GM19025 (cell line): ENCODE measurements at regions not wholly inside any gene's neighbourhood (a gene's known extent, or its start where the extent isn't known, plus 50 kb on each side); places are given as distances from the start of the nearest gene placed in this dataset.
"Not testable (repeated sequence)": the region's sequence is repeated elsewhere in the genome, so short reads cannot be mapped to it uniquely, and the experiment has no call there.

Source experiments
- ATAC-seq: cut with Tn5 transposase; IDR thresholded peaks from one replicate; pipeline ENCODE4 v1.9.1; 2021; ENCODE audit warnings: mild to moderate bottlenecking, low read depth, moderate library complexity; ENCODE audit not compliant: unreplicated experiment

DNA sequence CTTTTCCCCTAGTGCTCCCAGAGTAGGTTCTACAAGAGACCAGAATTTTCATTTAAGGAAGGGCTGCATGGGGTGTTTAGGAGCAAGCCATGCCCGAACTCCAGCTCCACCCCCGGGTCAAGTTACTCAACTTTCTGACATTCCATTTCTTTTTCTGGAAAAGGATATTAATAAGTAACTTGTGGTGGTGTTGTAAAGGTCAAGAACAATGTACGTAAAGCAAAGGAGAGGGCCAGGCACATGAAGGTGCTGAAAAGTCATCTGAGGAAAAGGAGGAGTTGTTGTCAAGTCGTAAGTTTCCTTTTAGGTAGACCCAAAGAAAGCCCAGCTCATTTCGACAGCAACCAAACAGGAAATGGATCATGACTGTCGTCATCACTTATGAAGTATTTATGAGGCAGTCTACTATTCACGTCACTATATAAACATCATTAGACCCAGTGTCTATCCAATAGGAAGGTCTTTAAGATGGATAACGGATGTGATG lies 319.6 kb upstream of the IL12A start:
- no peak for ATAC-seq

DNA sequence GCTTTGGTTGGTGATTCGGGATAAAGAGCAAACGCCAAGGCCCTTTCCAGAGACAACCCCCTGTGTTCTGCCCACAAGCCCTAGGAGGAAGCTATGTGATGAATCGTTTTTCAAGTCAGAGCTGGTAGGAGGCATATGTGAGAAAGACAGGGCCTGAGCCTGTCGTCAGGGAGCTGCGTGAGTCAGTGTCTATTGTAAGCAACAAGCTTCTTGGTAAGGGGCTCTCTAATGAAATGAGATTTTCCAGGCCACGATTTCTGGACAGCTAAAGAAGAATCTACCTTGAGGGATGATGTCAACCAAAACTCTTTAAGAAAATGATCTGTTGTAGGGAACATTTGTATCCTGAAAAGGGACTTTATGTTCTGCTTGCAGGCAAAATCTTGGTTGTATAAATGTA lies 318.9 kb upstream of the IL12A start:
- no peak for ATAC-seq

DNA sequence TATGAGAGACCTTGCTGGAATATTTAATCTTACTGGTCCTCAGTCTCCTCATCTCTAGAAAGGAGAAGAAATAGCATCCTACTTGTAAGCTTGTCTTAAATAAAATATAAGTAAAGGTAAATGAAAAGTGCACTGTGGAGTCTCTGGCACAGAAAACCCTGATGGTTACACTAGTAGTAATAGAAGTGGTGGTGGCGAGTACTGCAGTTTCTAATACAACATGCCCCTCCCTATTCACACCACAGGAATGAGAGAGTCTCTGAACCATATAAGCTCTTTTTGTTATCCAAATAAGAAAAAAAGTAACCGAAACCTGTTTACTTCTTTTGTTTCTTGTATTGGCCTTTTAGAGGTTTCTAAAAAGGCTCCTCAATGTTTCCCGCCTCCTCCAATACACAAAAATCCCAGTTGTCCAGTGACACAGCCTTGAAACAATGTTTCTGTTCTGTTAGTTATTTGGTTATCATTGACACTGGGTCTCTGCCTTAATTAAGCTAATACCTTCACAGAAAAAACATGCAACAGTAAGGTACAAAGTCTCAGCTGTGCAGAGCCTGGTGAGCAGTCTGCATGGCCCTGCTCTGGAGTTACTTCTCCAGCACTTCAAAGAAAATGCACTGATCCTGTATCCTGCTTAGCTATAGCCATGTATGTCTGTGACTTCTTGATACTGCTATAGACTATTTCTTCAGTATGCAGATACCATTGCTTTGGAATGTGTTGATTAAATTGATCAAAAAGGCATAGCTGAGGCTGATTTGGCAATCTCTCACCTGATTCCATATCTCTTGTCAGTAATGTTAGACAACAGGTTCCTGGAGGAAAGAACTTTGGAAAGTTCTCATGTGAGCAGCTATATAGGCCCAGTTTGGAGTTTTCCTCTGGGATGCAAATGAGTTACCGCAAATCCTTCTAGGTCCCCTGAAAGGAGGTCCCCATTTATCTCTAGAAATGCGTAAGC lies 315.6 kb upstream of the IL12A start:
- ATAC-seq: no peak

DNA sequence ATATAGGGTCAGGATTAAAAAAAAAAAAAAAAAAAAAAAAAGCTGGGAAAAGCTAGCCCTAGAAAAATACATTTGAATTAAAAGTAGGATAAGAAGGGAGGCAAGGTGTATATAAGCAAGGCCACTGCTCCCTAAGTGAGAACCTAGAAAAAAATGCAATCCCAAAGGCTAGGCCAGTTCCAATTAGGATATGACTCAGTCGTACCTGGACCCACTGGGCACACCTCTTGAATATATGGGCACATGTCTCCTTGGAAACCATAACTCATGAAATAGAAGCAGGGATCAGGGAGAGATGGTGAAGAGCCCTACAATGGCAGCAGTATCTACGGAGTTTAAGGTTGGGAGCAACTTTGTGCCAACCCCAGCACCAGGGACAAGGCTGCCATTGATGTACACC lies 314.1 kb upstream of the IL12A start:
- ATAC-seq: no peak

DNA sequence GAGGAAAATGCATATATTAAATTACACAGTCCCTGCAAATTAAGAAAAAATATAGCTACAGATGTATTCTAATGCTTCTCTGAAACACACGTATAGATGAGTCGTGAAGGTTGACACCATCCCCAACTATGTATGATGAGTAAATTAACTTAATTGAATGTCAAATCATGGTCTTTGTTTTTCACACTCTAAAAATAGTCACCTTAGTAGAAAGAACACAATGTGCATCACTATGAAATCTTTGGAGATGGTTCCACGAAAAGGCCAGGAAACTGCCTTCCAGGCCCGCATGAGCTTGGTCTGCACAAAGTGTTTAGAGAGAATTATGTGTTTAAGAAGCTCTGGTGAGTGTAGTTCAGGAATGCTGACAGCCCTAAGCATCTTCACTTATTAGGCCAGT lies 313.4 kb upstream of the IL12A start:
- no peak for ATAC-seq

DNA sequence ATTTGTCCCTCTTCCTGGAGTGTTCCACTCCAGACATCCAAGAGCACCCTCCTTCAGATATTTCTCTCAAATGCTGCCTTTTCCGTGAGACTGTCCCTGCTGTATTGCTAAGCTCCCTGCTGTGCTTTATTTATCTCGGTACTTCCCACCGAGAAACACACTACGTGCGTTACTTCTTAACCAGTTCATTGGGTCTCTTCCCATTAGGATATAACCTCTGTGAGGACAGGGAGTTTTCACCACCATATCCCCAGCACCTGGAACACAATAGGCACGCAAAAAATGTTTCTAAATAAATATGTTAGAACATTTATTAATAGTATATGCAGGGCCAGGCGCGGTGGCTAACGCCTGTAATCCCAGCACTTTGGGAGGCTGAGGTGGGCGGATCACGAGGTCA lies 308.7 kb upstream of the IL12A start:
- no peak for ATAC-seq

DNA sequence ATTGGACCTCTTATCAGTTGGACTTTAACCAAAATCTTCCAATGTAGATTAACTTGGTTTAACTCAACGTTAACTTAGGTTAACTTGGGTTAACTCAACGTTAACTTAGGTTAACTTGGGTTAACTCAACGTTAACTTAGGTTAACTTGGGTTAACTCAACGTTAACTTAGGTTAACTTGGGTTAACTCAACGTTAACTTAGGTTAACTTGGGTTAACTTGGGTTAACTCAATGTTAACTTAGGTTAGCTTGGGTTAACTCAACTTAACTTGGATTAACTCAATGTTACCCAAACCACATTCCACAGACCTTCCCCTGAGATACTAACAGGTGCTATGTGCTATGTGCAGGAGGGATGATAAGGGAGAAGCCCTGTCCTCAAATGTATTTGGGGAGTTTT lies 306.9 kb upstream of the IL12A start:
- not testable (repeated sequence) for ATAC-seq

DNA sequence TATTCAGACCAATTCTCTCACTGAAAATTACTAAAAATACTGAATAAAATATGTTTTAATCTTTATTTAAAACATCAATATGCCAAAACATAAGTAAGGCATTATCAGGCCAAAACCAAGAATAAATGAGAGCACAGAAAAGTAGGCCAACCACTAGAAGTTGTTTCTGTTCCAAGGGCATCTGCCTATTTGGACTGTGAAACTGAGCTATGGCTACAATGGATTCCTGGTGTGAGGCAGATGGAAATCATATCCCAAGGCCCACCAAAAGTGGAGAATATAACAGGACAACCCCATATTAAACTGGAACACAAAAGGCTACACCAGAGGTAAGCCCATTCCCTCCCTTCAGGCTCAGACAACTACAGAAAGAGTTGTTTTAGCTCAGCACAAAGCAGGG lies 302.8 kb upstream of the IL12A start:
- ATAC-seq: no peak

DNA sequence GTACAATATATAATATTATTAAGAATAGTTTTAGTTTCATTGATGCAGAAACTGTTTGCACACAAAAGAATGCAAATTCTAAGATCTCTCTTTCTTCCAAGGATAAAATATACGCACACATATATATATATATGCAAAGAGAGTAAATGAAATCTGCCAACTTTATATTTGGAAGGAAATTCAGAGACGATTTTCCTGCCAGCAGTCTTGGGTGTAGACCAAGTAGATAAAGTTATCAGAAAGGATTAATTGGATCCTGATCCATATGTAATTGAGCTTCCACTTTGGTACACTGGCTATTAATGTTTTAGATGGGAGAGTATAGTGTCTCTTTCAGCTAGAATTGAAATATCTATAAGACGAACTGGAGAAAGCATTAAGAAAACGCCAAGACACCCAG lies 295.4 kb upstream of the IL12A start:
- no peak for ATAC-seq

DNA sequence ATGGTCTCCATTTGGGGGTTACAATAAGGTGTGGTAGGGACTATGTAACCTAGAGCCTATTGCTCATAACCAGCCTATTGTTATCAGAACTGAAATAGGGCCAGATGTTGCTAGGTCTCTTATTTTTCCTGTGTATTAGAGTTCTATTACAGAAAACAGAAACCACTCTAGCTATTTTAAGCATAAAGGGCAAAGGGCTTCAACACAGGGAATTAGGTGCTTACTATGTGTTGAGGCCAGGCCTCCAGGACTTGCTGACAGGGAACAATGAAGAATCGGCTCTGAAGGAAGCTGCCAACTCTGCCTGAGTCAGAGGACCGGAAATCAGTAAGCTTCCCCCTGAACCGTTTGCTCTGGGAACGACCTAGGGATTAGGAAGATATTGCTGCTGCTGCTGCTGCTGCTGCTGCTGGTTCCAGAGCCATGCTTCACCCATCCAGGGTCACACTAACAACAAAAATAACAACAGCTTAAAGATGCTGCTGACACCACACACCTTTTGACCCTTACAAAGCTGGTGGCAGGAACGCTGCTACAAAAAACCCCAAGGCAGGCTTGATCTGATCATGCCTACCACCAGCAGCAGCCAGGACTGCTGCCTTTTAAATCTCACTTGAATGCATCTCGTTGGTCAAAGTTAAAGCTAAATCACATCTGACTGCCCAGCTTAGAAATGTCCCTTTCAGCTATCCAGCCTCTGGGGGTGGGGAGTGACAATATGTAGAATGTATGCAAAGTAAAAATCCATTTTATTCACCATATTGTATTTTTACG lies 276.9 kb upstream of the IL12A start:
- ATAC-seq: no peak

DNA sequence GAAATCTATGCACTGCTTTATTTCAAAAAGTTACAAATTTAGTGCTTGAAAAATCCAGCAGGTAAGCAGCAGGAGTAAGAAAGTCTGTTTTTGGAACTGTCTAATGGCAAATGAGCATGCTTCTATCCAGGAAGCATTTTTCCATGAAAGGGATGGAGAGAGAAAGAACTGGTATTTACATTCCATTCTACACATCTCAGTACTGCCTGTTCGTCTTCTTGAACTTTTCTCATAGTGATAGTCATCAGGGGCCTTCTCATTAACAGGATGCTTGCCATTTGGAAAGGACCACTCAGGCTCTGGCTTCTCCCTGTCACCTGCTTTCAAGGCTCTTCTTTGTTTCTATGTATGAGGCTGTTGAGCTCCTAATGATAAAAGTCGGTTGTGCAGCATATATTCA lies 267.3 kb upstream of the IL12A start:
- no peak for ATAC-seq

DNA sequence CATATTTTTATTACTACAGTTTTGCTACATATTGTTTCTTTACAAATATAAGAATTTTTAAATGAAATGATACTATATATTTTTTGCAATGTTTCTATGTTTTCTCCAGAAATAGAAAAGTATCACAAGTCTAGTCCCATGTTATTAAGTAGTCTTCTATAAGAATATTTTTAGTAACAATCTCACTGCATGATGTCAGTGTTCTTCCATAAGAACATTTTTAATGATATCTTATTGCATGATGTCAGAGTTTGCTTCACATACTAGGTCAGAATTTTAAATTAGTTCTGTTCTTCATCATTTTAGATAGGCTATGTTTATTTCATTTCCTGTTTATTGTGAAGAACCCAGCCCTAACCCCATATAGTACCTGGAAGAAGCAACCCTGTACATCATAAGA lies 265.3 kb upstream of the IL12A start:
- ATAC-seq: no peak

DNA sequence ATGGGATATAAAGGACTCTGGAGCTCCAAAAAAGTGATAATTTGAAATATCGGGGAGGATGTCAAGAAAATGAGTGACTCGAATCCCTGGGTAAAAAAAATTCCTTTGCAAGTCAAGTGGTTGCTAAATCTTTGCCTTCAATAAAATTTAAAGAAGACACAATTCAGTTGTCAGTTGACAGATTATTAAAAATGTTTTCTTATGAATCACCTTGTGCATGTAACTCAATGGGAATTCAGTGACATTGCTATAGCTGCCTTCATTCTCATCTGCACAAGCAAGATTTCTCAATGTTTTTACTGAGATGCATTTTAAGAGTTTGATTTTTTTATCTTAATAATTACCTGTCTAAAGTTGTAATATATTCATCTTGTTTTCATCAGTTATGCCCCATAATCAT lies 264.0 kb upstream of the IL12A start:
- ATAC-seq: no peak

DNA sequence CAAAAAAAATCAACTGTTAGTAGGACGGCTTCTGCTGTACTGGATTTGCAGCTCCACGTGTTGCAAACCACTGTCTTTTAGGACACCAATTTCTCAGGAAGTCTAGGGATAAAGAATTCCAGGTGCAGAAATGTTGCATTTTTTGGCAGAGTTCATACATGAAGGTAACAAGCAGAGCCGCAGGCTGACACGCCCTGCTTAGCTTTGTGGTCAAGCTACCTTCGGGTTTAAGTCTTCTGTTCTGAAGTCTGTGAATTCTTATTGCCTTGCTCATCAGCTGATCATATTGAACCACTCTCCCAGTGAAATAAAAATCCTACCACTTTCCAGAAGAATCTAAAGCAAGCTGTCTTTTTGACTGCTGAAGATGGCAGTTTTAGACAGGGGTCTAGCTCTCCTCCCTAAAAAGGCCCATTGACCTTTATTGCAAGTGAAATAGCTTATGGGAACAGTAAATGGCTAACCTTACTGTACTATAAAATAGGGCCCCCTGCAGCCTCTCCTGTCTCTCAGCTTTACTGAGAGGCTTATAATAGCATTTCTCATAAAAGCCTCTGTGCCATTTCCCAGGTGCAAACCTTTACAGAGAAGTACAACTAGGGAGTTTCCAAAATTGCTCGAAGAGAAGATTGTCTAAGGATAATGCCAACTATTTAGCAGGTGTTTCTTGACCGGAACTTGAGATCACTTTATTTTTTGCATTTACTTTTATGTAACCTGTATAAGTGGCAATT lies 262.2 kb upstream of the IL12A start:
- ATAC-seq: no peak

DNA sequence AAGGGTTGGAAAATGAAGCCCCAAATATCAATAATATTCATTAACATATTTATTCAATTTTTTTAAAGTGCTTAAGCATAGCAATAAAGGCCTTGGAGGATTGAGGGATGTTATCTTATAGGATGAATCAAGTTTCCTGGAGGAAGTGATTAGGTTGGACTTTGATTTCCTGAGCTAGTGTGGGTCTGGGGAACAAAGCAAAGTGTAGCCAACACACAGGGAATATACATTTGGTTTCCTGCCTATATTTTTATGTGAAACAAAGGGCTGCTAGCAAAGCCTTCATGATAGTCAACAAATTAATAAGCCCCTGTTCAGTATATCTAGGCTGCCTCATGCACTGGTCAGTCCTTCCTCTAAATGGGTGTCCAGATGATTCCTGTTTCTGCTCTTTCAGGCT lies 261.1 kb upstream of the IL12A start:
- ATAC-seq: no peak

DNA sequence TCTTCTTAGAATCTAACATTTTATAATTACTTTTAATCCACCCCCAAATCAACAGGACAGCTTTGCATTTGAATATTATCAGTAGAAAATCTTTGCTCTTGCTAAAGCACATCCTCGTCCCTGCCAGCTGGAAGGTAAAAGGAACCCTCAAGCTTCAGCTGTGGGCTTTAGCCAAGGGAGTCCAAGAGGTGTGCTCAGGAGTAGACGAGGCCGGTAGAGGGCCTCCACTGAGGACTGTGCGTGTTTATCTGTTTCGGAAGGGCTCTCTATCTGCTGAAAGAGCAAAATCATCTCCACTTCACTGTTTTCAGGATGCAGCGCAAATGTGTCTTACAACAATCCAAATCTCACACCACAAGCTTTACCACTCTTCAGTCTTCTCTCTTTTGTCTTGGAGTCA lies 257.4 kb upstream of the IL12A start:
- no peak for ATAC-seq

DNA sequence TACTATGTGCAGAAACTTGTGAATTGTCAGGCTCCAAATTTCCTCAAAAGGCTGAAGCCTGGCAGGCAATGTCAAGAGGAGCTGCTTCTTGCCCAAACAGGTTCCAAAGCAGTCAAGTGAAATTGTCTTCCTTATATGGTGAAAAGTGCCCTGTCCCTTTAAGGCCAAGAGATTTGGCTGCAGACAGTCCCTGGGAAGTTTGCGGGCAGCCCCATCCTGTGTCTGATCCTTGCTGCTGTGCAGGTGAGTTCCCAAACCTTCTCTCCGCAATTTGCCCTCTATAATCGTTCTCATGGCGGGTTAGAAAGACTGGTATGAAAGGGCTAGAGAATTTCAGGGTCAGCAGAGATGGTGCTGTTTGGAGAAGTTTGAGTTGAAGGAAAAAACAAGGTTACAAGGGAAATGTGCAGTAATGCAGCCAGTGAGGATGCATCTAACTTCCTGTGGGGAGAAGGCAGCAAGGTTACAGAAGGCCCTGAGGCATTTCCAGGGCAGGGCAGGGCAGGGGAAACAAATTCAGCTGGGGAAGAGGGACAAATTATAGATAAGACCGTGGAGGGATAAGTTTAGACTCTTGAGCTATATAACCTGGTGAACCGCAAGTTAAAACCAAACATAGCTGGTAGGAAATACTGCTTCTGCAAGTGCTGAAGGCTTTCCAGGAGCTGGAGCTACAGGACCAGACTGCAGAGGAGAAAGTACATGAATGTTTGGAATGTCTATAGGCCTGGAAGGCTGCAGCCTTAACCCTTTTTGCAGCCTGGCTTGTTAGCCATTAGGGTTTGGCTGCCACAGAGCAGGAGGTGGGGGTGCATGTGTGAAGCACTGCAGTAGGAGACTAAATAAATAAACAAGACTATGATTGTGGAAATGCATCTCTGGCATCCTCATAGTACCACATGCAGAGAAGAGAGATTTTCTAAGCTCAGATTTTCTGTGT lies 256.2 kb upstream of the IL12A start:
- ATAC-seq: no peak

DNA sequence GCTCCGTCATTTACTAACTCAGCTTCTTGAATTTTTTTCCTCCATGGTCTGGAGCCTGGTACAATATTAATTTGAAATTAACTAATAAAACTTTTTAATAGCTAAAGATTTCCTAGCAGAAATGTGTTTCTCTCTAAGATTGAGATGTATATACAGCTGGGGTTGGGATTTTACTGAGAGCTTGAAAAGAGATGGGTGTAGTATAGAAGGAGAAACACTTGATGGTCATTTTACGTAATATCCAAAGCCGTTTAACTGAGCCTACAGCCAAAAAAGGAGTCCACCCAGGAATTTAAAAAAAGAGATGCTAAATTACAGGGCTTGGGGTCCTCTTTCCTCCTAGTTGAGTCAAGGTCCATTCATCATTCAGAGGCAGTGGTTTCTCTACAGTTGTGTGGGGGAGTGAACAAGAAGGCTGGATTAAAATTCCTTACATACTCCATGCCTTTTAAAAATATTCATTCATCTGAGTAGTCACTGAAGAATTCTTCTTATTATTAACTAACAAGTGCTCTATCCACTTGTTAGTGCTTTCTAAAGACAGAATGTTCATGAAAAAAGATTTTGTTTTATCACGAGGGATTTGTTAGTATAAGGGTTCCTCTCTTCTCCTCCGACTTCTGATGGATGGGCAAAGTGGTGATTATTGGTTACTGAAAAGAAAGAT lies 255.3 kb upstream of the IL12A start:
- ATAC-seq: no peak

DNA sequence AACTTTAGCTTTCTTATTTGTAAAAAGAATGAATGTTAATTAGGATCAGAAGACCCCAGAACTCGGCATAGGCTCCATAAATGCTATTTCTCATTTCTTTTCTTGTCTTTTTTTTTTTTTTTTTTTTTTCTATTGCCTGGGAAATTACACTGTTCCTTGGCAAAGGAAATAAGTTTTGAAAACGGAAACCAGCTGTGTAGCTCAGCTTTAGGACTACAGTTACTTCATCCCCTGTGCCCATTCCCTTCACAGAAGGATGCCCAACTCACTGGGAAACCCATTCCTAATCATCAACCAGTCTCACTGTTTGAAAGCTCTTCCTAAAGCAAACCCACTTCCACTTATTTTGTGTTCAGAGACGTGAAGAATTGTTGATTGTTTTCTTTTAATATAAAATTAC lies 254.0 kb upstream of the IL12A start:
- no peak for ATAC-seq
